ENCODE measurements at regions not wholly inside any gene's neighbourhood (a gene's known extent, or its start where the extent isn't known, plus 50 kb on each side); places are given as distances from the start of the nearest gene placed in this dataset.

GRCh38 chr1:73782901-73783300, 415.1 kb downstream of the LRRIQ3 start:
- DNase-seq, result no peak
- H3K4me3 ChIP-seq (ENCODE audit: low read depth, low read length), result no peak overlapping the region
- no peak for TF ChIP-seq CTCF (IDR thresholded peaks at IDR 0.05; ENCODE audit: low read depth, low read length)
- H3K9me3 ChIP-seq, result no peaks in the 10 kb centered on the region
- no peaks in the 10 kb centered on the region for H3K36me3 ChIP-seq
- no peaks in the 10 kb centered on the region for H3K4me1 ChIP-seq
- no peaks in the 10 kb centered on the region for H3K27me3 ChIP-seq

GRCh38 chr1:73781251-73781650, 416.7 kb downstream of the LRRIQ3 start:
- no peak for TF ChIP-seq CTCF (IDR thresholded peaks at IDR 0.05; ENCODE audit: low read depth, low read length)
- no peaks in the 10 kb centered on the region for H3K4me1 ChIP-seq
- H3K27me3 ChIP-seq, result no peaks in the 10 kb centered on the region
- DNase-seq, result no peak
- no peak overlapping the region for H3K4me3 ChIP-seq (ENCODE audit: low read depth, low read length)
- H3K36me3 ChIP-seq, result no peaks in the 10 kb centered on the region
- no peaks in the 10 kb centered on the region for H3K9me3 ChIP-seq

GRCh38 chr1:73778471-73778870, 419.5 kb downstream of the LRRIQ3 start:
- Histone ChIP-seq H3K9me3 (no peaks in the 10 kb centered on the region), H3K36me3 (no peaks in the 10 kb centered on the region), H3K4me3 (ENCODE audit: low read depth, low read length) (no peak overlapping the region), H3K4me1 (no peaks in the 10 kb centered on the region), H3K27me3 (no peaks in the 10 kb centered on the region)
- no peak for TF ChIP-seq CTCF (IDR thresholded peaks at IDR 0.05; ENCODE audit: low read depth, low read length)
- DNase-seq, result no peak

- H3K4me1 ChIP-seq, result no peaks in the 10 kb centered on the region
- DNase-seq, result no peak
- no peak for TF ChIP-seq CTCF (IDR thresholded peaks at IDR 0.05; ENCODE audit: low read depth, low read length)
- H3K36me3 ChIP-seq, result no peaks in the 10 kb centered on the region
- no peaks in the 10 kb centered on the region for H3K27me3 ChIP-seq
- no peaks in the 10 kb centered on the region for H3K9me3 ChIP-seq
- no peak overlapping the region for H3K4me3 ChIP-seq (ENCODE audit: low read depth, low read length)
These were observed 422.1 kb downstream of the LRRIQ3 start for GRCh38 chr1:73775896-73776295.

- DNase-seq, result no peak
- no peaks in the 10 kb centered on the region for H3K27me3 ChIP-seq
- no peaks in the 10 kb centered on the region for H3K36me3 ChIP-seq
- TF ChIP-seq CTCF (IDR thresholded peaks at IDR 0.05; ENCODE audit: low read depth, low read length), result no peak
- H3K9me3 ChIP-seq, result no peaks in the 10 kb centered on the region
- H3K4me1 ChIP-seq, result no peaks in the 10 kb centered on the region
- no peak overlapping the region for H3K4me3 ChIP-seq (ENCODE audit: low read depth, low read length)
These were observed 425.0 kb downstream of the LRRIQ3 start for GRCh38 chr1:73772941-73773340.

- no peak for TF ChIP-seq CTCF (IDR thresholded peaks at IDR 0.05; ENCODE audit: low read depth, low read length)
- no peaks in the 10 kb centered on the region for H3K4me1 ChIP-seq
These were observed 426.6 kb downstream of the LRRIQ3 start for GRCh38 chr1:73771396-73771795.

More at GRCh38 chr1:73771396-73771795, 426.6 kb downstream of the LRRIQ3 start:
- DNase-seq, result no peak
- no peaks in the 10 kb centered on the region for H3K9me3 ChIP-seq
- no peaks in the 10 kb centered on the region for H3K36me3 ChIP-seq
- no peaks in the 10 kb centered on the region for H3K27me3 ChIP-seq
- no peak overlapping the region for H3K4me3 ChIP-seq (ENCODE audit: low read depth, low read length)
